ENCODE measurements at regions not wholly inside any gene's neighbourhood (a gene's known extent, or its start where the extent isn't known, plus 50 kb on each side); places are given as distances from the start of the nearest gene placed in this dataset.

DNA sequence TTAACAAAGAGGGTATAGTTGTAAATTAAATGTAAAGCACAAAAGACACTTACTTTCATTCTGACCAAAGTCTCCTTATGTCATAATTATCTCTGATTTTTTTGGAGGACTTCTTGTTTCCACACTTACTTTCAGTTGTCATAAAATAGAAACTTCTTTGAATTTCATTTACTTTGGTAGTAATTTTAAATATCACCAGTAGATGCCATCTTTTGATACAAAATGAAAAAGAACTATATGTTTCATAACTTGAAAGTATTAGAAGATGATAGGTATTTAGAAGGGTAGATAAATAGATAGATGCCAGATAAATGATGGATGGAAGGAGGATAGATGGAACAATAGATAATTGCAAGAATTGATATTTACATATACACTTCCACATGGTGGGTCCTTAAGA lies 1865.3 kb upstream of the CDH9 start:
- TF ChIP-seq, protein P1, sequence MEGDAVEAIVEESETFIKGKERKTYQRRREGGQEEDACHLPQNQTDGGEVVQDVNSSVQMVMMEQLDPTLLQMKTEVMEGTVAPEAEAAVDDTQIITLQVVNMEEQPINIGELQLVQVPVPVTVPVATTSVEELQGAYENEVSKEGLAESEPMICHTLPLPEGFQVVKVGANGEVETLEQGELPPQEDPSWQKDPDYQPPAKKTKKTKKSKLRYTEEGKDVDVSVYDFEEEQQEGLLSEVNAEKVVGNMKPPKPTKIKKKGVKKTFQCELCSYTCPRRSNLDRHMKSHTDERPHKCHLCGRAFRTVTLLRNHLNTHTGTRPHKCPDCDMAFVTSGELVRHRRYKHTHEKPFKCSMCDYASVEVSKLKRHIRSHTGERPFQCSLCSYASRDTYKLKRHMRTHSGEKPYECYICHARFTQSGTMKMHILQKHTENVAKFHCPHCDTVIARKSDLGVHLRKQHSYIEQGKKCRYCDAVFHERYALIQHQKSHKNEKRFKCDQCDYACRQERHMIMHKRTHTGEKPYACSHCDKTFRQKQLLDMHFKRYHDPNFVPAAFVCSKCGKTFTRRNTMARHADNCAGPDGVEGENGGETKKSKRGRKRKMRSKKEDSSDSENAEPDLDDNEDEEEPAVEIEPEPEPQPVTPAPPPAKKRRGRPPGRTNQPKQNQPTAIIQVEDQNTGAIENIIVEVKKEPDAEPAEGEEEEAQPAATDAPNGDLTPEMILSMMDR (IDR thresholded peaks at IDR 0.05; ENCODE audit: borderline replicate concordance, extremely low read depth, low read length, poor library complexity, severe bottlenecking): no peak
- TF ChIP-seq EZH2 (IDR thresholded peaks at IDR 0.05; ENCODE audit: borderline replicate concordance, low read depth, low read length, severe bottlenecking): no peak

Data from DND-41 (cell line).